ENCODE measurements at regions not wholly inside any gene's neighbourhood (a gene's known extent, or its start where the extent isn't known, plus 50 kb on each side); places are given as distances from the start of the nearest gene placed in this dataset.

- DNase-seq (ENCODE audit: low read depth in 3 of 3) = no peak
These were observed 53.4 kb downstream of the FOXB1 start for GRCh38 chr15:60057554-60057953.

DNA sequence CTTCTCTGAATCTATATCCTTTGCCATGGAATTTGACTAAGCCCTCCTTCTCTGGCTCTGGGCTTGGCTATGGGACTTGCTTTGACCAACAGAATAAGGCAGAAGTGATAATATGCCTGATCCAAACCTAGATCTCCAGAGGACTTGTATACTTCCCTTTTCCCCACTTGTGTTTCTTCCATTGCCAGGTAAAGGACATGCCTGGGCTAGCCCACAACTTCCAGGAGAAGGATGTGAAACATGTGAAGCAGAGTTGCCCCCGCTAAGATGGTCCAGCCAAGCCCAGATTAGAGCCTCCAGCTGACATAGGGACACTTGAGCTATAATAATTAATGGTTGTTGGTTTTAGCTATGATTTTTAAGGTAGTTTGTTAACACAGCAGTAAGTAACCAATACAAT is 55.1 kb downstream of the FOXB1 start:
- no peak for DNase-seq (ENCODE audit: low read depth in 3 of 3)

GRCh38 chr15:60061758-60062157 is 57.6 kb downstream of the FOXB1 start:
- no peak for DNase-seq (ENCODE audit: low read depth in 3 of 3)

DNA sequence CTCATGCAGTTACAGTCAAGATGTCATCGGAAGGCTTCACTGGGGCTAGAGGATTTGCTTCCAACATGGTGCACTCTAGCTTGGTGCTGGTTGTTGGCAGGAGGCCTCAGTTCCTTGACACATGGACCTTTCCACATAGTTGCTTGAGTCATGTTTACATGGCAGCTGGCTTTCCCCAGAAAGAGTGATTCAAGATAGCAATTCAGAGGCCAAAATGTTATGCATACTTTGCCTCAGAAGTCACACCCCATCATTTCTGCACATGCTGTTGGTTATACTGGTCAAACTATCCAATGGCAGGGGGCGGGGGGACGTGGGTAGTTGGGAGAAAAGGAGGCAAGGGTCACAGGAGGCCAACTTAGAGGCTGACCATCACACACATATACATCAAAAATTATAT is 58.7 kb downstream of the FOXB1 start:
- no peak for DNase-seq (ENCODE audit: low read depth in 3 of 3)

GRCh38 chr15:60065951-60066350 is 61.8 kb downstream of the FOXB1 start:
- DNase-seq (ENCODE audit: low read depth in 3 of 3) = no peak

DNA sequence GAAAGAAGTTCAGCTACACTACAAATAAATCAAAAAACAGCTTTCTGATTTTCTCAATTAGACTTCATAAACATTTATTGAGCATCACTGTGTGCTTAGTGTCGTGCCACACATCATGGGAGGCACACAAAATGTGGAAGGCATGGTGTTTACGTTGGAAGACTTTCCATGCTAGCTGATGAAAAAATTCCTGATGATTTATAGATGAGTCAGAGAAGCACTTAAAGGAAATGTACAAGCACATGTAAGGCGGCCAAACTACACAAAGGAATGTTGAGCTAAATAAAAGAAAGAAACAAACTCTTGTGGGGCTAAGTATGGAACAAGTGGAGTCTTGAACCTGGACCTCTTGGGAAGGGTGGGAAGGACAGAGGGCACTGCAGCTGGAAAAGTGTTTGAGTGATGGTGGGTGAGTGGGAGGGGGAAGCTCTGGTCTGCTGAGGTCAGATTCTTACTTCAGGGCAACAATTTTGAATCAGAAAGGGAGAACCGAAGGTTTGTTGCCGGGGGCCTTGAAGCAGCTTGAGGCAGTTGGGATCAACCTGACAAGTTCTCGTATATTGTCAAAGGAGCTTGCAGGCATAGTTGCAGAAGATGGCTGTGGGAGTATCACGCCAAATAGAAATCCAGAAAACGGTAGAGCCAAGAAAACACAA is 66.9 kb downstream of the FOXB1 start:
- no peak for DNase-seq (ENCODE audit: low read depth in 3 of 3)

- DNase-seq (ENCODE audit: low read depth in 3 of 3) = no peak
These were observed 68.8 kb downstream of the FOXB1 start for GRCh38 chr15:60072826-60073465.

GRCh38 chr15:60073466-60073840 is 69.3 kb downstream of the FOXB1 start:
- DNase-seq (ENCODE audit: low read depth in 3 of 3) = no peak

DNA sequence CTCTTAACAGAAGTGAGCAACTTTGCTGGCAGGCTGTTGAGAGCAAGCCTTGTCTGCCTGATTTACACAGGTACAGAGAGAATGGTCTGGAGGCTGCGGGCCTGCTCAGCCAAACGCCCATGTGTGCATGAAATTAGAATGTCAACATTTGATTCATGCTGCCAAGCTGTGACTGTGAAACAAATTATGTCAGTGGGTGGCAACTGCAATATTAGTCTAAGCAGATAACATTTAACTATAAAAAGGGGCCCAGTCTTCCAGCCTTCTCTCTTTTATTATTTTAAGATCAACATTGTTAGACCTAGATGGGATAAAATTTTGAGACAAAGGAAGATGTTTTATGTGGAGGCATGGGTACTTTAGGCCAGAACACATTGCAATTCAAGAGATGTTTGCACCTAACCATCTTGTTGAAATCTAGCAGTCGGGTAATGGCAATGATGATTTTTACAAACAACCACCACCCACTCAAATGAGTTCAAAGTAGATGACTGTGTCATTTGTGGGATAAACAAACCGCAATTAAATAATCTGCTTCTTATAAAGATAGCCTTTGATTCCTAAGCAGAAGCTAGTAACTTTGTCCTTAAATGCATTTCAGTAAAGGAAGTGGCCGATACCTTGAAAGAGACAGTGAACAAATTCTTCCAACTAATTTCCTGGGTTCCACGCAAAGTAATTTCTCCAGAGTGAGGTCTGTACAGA is 70.2 kb downstream of the FOXB1 start:
- no peak for DNase-seq (ENCODE audit: low read depth in 3 of 3)

DNA sequence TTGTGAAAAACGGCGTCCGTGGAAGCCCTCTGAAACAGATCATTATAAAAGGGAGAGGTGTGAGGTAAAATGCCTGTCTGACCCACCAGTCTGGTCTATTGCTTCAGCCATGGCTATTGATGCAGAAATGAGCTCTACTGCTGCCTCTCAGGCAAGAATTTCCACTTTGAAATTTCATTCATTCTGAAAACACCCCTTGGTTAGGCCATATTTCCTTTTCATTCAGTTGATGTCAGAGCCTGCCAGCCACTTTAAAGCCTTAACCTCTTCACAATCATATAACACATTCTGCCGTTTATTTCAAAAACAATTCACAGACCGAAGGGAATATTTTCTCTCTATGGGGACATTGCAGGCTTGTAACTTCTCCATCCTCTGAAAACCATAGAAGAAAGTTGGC is 71.9 kb downstream of the FOXB1 start:
- DNase-seq (ENCODE audit: low read depth in 3 of 3) = no peak

DNA sequence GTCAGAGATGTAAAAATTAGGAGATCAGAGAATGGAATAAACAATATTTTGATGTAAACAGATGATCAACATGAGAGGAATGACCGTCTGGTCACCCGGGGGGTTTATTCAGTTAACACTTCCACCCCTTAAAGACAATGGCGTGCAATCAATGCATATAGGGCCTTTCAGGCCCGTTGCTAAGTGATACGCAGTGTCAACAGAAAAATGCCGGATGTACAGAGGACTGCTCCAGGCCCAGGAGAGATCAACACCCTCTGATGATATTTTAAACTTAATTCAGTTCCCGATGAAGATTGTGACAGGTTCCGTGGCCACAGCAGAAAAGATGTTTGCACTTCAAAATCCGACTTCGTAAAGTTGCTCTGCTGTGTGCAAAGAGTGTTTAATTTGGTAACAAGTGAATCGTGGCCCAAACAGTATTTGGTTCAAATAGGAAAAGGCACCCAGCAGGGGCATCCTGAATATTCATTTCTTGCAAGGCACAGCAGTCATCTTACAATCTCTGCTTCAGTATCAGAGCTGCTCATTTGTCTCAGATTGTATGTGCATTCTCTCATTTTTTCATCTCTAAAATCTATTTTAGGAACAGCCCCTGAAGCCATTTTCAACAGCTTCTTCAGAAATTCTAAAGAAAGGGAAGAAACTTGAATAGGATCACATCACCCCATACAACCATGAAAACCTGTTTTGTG is 72.6 kb downstream of the FOXB1 start:
- no peak for DNase-seq (ENCODE audit: low read depth in 3 of 3)

DNA sequence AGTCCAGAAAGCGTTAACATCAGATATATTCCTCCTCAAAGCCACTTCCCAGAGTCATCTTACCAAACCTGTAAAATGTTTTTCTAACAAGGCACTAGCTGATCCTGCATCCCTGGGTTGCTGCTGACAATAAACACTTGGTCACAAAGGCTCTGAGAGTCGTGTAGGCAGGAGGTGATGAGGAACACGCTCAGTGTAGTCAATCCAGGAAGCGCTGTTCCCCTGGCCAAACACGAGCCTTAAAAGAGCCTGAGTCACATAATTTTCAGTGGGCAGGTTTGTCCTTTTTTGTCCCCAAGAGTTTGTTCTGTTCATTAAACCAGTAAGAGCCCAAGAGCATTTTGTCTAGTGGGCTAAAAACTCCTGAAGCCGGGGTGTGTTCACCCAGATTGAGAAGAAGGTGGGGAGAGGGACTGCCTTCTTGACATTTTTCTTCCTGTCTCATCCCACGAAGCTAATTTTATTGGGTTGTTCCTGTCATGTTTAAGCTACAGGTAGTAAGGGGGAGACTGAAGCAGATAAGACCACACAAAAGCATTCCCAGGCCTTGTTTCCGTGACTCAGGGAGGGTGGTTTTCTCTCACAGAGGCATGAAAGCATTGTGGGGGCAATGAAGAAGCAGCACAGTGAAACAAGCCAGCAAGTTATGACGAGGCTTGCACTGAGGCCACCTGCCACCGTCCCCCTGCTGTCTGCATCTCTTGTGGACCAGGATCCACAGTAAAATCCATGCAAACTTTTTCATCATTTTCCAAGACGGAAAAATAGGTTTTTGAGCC is 73.7 kb downstream of the FOXB1 start:
- DNase-seq (ENCODE audit: low read depth in 3 of 3) = peak; percentile 10 to 34 (median 27)

DNA sequence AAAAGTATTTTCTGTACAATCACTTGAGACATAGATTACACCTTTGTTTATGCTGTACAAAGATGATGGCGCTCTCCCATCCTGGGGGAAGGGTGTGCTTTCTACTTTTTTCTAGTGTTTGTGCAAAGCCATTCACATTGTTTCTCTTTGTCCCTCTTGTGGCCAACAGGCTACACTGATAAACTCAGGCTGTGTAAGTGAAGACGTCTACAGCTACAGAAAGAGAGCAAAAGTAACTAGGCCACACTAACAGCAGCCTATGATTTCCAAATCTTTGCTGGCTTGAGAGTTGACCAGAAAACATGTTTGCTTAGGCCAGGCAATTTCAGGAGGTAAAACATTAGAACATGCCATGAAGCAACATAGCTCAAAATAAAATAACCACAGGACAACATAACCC is 75.1 kb downstream of the FOXB1 start:
- DNase-seq (ENCODE audit: low read depth in 3 of 3) = no peak

DNA sequence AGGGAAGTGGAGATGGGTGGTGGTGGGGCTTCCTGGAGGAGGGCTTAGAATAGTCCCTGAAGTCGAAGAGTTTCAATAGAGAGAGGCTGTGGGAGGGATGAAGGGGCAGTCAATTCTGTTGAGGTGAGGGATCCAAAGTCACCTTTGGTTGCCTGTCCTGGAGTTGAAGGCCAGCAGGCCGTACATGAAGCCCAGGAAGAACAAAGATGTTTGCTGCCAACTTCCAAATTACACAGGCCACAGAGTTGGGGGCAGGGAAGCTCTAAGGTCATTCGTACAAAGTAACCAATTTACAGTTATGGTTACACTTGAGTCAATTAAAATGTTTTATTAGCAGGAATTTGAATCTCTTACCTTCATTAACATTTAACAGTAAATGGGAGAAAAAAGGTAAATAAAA is 77.9 kb downstream of the FOXB1 start:
- DNase-seq (ENCODE audit: low read depth in 3 of 3) = no peak

GRCh38 chr15:60083318-60083717 is 79.2 kb downstream of the FOXB1 start:
- no peak for DNase-seq (ENCODE audit: low read depth in 3 of 3)

DNA sequence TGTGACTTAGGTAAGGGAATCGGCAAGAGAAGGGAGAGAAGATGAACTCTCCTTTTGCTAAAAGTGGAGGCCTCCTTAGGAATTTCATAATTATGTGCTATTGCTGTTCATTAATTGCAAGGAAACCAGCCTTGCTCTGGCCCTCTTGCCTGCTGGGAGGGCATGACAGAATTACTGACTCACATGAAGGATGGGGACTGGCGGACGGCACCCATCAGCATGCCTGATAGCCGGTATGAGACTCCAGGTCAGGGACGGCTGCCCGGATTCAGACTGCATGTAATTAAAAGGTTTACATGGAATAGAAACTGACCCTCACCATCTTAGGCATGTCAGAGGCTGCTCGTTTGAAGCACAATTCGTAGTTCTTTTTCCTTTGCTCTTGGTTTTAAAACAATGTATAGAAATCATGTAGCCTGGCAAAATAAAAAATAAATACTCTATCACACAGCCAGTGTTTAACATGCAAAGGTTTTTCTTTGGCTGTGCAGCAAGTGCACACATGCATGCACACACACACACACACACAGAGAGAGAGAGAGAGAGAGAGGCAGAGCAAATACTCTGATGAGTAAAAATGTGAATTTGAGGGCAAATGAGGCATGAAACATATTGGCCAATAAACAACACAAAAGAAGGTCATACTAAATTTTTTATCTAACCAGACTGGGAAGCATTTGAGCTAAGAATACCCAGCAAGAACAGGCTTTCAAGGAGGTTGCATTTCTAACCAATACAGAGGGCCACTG is 82.7 kb downstream of the FOXB1 start:
- DNase-seq (ENCODE audit: low read depth in 3 of 3) = no peak

DNA sequence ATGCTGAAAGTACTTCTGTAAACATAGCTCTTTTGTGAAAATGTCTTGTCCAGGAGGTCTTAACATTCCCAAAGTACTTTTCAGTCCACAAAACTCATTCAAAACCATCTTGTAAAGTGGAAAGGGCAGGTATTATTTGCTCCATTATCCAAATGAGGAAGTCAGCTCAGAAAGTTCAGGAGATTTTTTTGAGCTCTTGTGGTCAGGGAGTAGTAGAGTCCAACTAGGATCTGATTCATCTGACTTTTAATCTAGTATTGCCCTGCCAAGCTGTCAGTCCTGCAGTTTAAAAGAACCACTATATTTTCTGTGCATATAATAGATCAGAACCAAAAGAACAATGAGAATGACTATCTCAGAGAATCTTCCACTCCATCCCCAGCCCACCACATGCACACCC is 83.5 kb downstream of the FOXB1 start:
- no peak for DNase-seq (ENCODE audit: low read depth in 3 of 3)

- no peak for DNase-seq (ENCODE audit: low read depth in 3 of 3)
These were observed 86.6 kb downstream of the FOXB1 start for GRCh38 chr15:60090747-60091146.

DNA sequence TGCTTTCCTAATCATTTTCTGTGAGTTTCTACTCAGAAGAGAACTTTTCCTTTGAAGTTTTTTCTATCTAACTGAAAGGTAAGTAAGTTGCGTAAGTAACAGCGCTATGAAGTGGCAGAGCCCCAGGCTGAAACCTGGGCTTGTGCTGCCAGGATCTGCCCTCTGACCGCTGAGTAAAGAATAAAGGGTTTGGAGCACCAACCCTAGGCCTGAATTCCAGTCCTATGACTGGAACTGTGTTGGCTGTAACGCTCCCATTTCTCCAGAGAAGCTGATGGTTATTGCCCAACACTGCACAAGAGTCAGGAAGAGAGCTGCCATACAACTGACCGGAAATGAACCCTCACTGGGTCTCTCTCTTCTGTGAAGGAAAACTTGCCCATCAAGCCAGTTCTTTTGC is 87.0 kb downstream of the FOXB1 start:
- no peak for DNase-seq (ENCODE audit: low read depth in 3 of 3)

GRCh38 chr15:60091911-60092310 is 87.8 kb downstream of the FOXB1 start:
- no peak for DNase-seq (ENCODE audit: low read depth in 3 of 3)
